Gastroesophageal sphincter (tissue), 4 donors: ENCODE measurements at regions not wholly inside any gene's neighbourhood (a gene's known extent, or its start where the extent isn't known, plus 50 kb on each side); places are given as distances from the start of the nearest gene placed in this dataset.

Experiments
- ATAC-seq: fragments of 150-250 bp; one replicate; pipeline ENCODE4 v1.9.1; 2016; ENCODE audit warnings: mild to moderate bottlenecking, moderate library complexity
- H3K27ac ChIP-seq, 4 donors: fragments of 200-600 bp; sonication (generic) in 3 of 4; 1 replicate in 3 of 4; 2 replicates in 1 of 4; pipeline ENCODE4 v1.5.1; 2016 to 2019
- H3K27me3 ChIP-seq: fragments of 200-600 bp; sonication (generic); one replicate; pipeline ENCODE4 v1.5.1; 2019
- H3K36me3 ChIP-seq, 2 donors: fragments of 200-600 bp; sonication (generic); one replicate each; pipeline ENCODE4 v1.5.1; 2019; ENCODE audit warnings: control low read depth in 1 of 2
- H3K4me1 ChIP-seq, 3 donors: fragments of 200-600 bp; sonication (generic); 1 replicate in 2 of 3; 2 replicates in 1 of 3; pipeline ENCODE4 v1.5.1; 2016 to 2019; ENCODE audit warnings: control low read depth in 2 of 3
- H3K4me3 ChIP-seq, 2 donors: fragments of 200-600 bp; sonication (generic); one replicate each; pipeline ENCODE4 v1.5.1; 2019; ENCODE audit warnings: mild to moderate bottlenecking in 1 of 2, moderate library complexity in 1 of 2
- H3K9me3 ChIP-seq, 3 donors: fragments of 200-600 bp; sonication (generic); one replicate each; pipeline ENCODE4 v1.5.1; 2017 to 2019; ENCODE audit warnings: control low read depth in 2 of 3
- EP300 ChIP-seq: sonication (generic); formaldehyde crosslinking; IDR thresholded peaks from one replicate; pipeline ENCODE4 v1.6.1; 2017; ENCODE audit warnings: antibody characterized with exemption, mild to moderate bottlenecking
- POLR2A ChIP-seq, 2 donors: fragments of 450-650 bp; IDR thresholded peaks; one replicate each; pipeline ENCODE4 v1.6.1; 2017; ENCODE audit warnings: antibody characterized with exemption in 2 of 2, mild to moderate bottlenecking in 2 of 2, moderate library complexity in 1 of 2
- POLR2AphosphoS5 ChIP-seq: sonication (generic); formaldehyde crosslinking; IDR thresholded peaks from one replicate; pipeline ENCODE4 v1.6.1; 2017; ENCODE audit warnings: antibody characterized with exemption
- WGBS, 2 donors: methylation state at CpG; one replicate each; pipeline ENCODE4 v1.1.5; 2018; ENCODE audit warnings: low coverage in 1 of 2; 5-methylcytosine and 5-hydroxymethylcytosine counted together
- TF ChIP-seq, protein P1 (sequence below), 4 experiments: fragments of 200-600 bp in 2 of 4; fragments of 450-650 bp in 2 of 4; sonication (generic) in 1 of 4; IDR thresholded peaks; one replicate each; pipeline ENCODE4 v1.5.1; 2017 to 2019; ENCODE audit warnings: antibody characterized with exemption in 4 of 4, mild to moderate bottlenecking in 2 of 4, moderate library complexity in 2 of 4

DNA sequence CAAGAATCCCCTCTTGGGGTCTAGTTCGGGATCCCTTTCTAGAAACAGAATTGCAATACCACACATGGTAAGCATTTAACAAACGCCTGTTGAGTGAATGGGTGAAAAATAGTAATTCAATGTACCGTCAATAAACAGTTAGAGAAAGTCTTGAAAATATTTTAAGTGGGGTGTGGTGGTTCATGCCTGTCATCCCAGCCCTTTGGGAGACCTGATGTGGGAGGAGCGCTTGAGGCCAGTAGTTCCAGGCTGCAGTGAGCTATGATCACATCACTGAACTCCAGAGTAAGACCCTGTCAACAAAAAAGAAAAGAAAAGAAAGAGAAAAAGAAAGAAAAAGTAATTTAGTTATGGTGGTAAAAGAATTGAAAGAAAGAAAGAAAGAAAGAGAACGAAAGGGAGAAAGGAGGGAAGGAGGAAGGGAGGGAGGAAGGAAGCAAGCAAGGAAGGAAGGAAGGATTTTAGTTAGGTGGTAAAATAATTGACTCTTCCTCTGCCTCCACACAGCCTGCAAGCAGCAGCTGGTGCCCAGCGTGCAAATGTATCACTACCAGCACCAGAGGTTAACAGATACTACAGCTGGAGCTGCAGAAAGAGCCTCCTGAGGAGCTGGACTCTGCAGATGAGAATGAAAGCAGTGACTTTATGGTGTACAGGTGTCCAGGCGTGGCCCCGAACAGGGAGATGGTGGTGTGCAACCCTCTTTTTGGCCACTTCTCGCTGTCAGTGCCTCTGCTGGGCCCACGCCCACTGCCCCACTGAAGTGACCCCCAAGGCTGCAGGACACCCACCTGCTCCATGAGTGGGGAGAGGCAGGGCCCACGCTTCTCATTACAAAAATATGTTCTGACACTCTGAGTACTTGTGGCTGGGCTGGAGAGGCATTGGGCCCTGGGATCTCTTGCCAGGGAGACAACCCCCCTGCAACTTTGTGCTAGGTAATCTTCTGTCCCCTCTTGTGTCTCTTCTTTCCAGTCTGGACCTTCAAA, 135.4 kb downstream of the BAMBI start:
- no peak for TF ChIP-seq EP300
- no peak for TF ChIP-seq POLR2A (IDR thresholded peaks at IDR 0.05)
- TF ChIP-seq POLR2AphosphoS5, result no peak
- TF ChIP-seq, protein P1, sequence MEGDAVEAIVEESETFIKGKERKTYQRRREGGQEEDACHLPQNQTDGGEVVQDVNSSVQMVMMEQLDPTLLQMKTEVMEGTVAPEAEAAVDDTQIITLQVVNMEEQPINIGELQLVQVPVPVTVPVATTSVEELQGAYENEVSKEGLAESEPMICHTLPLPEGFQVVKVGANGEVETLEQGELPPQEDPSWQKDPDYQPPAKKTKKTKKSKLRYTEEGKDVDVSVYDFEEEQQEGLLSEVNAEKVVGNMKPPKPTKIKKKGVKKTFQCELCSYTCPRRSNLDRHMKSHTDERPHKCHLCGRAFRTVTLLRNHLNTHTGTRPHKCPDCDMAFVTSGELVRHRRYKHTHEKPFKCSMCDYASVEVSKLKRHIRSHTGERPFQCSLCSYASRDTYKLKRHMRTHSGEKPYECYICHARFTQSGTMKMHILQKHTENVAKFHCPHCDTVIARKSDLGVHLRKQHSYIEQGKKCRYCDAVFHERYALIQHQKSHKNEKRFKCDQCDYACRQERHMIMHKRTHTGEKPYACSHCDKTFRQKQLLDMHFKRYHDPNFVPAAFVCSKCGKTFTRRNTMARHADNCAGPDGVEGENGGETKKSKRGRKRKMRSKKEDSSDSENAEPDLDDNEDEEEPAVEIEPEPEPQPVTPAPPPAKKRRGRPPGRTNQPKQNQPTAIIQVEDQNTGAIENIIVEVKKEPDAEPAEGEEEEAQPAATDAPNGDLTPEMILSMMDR (IDR thresholded peaks at IDR 0.05), result no peak
- no peak for ATAC-seq
- Histone ChIP-seq H3K27ac (no peak overlapping the region), H3K27me3 (no peaks in the 10 kb centered on the region), H3K4me3 (no peak overlapping the region), H3K9me3 (no peaks in the 10 kb centered on the region), H3K36me3 (no peaks in the 10 kb centered on the region), H3K4me1 (peaks cover 0 to 7% (median 0%) of the 10 kb centered on the region in 3 donors)
- whole genome bisulfite sequencing, 2 donors, result 24 to 39% methylated on average over 3 to 7 of the region's 11 CpGs

DNA sequence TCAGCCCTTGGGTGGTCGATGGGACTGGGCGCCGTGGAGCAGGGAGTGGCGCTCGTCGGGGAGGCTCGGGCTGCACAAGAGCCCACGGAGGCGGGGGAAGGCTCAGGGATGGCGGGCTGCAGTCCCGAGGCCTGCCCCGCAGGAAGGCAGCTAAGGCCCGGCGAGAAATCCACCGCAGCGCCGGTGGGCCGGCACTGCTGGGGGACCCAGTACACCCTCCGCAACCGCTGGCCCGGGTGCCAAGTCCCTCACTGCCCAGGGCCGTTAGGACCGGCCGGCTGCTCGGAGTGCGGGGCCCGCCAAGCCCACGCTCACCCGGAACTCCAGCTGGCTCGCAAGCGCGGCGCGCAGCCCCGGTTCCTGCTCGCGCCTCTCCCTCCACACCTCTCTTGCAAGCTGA, 138.4 kb downstream of the BAMBI start:
- no peak for ATAC-seq
- TF ChIP-seq POLR2AphosphoS5 (no peak), POLR2A (IDR thresholded peaks at IDR 0.05) (no peak), EP300 (no peak)
- TF ChIP-seq, protein P1 (IDR thresholded peaks at IDR 0.05), result no peak
- Histone ChIP-seq H3K36me3 (no peaks in the 10 kb centered on the region), H3K4me1 (no peaks in the 10 kb centered on the region), H3K9me3 (no peaks in the 10 kb centered on the region), H3K4me3 (no peak overlapping the region), H3K27ac (no peak overlapping the region), H3K27me3 (no peaks in the 10 kb centered on the region)
- 85% methylated on average over 4 of the region's 37 CpGs; no CpG with 5 or more reads in 1 of the 2 donors for WGBS, 2 donors

DNA sequence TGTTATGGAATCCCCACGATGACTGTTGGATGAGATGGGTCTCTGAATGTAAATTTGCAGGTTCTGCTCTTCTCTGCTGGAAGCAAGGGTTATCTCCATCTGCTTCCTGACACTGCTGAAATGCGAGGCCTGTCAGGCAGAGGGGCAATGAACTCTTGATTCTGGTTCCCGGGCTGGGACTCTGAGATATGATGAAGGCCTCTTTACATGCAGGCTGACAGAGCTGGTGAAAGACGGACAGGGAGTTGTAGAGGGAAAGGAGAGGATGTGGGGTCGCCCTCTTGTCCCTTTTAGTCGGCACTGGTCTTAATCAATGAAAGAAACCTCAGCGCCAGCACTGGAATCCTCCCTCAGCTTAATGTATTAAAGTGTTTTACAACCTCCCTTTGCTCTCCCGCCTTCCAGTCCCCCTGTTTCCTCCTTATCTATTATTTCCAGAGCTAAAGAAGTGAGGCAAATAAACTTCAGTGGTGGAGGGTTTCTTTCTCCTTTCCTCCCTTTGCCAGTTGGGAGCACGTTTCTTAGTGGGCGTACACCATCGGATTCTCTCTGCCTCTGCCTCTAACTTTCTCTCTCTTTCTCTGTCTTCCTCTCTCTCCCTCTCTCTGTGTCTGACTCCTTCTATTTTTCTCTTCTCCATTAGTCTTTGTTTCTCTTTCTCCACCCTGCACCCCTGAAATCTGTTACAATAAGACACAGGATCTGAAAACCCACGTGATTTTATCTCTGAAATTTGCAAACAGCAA, 145.6 kb downstream of the BAMBI start:
- Histone ChIP-seq H3K4me3 (no peak overlapping the region), H3K9me3 (no peaks in the 10 kb centered on the region), H3K27ac (no peak overlapping the region), H3K36me3 (no peaks in the 10 kb centered on the region), H3K27me3 (no peaks in the 10 kb centered on the region), H3K4me1 (no peaks in the 10 kb centered on the region)
- TF ChIP-seq EP300, result no peak
- TF ChIP-seq, protein P1 (IDR thresholded peaks at IDR 0.05), result no peak
- TF ChIP-seq POLR2AphosphoS5, result no peak
- no peak for TF ChIP-seq POLR2A (IDR thresholded peaks at IDR 0.05)
- no peak for ATAC-seq
- WGBS, 2 donors, result 49 to 70% methylated on average over 8 to 10 of the region's 12 CpGs

DNA sequence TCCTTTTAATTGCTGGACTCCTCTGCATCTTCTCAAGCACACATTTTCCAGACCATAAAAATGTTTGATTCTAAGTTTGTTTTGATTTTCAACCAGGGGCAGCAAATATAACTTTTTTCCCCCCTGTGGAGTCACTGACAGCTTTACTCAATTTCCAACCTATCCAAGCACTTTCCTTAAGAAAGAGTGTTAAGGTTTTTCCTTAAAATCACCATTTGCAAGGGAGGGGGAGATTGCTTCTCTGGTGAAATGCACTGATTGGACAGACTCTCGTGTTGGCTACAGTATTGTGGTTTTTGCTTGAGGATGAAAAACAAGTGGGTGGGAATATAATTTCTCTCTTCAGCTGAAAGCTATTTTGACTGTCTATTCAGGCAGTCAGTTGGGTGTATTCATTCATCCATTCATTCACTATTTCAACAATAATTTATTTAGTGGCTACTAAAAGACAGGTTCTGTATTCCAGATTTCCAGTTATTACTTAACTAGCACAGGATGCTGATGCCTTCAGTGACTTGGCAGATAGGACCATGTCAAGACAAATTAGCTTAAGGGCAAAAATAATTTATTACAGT, 146.3 kb downstream of the BAMBI start:
- Histone ChIP-seq H3K4me3 (no peak overlapping the region), H3K4me1 (no peaks in the 10 kb centered on the region), H3K36me3 (no peaks in the 10 kb centered on the region), H3K27me3 (no peaks in the 10 kb centered on the region), H3K27ac (no peak overlapping the region), H3K9me3 (no peaks in the 10 kb centered on the region)
- peak; percentile 34 for ATAC-seq
- TF ChIP-seq EP300 (no peak), POLR2A (IDR thresholded peaks at IDR 0.05) (no peak), POLR2AphosphoS5 (no peak)
- TF ChIP-seq, protein P1 (IDR thresholded peaks at IDR 0.05), result no peak
- WGBS, 2 donors, result 43 to 55% methylated on average over 1 of the region's 1 CpG
